Colonic mucosa (tissue), 4 donors: ENCODE measurements at regions not wholly inside any gene's neighbourhood (a gene's known extent, or its start where the extent isn't known, plus 50 kb on each side); places are given as distances from the start of the nearest gene placed in this dataset.

Experiments used
- DNase-seq: peaks from one replicate; pipeline ENCODE4 v3.0.0-alpha.2; 2020
- H3K27ac ChIP-seq: fragments of 200-600 bp; one replicate; pipeline ENCODE4 v1.8.0; 2021
- H3K27me3 ChIP-seq: fragments of 200-600 bp; one replicate; pipeline ENCODE4 v1.8.0; 2021
- H3K36me3 ChIP-seq: fragments of 200-600 bp; one replicate; pipeline ENCODE4 v1.8.0; 2021
- H3K4me1 ChIP-seq: fragments of 200-600 bp; one replicate; pipeline ENCODE4 v1.8.0; 2021; ENCODE audit warnings: mild to moderate bottlenecking
- H3K4me3 ChIP-seq: fragments of 200-600 bp; one replicate; pipeline ENCODE4 v1.8.0; 2021
- H3K9ac ChIP-seq, 2 donors: one replicate each; pipeline ENCODE4 v1.7.0; 2013; ENCODE audit warnings: control low read depth in 2 of 2, low read depth in 2 of 2, low read length in 2 of 2
- H3K9me3 ChIP-seq: fragments of 200-600 bp; one replicate; pipeline ENCODE4 v1.8.0; 2021
- CTCF ChIP-seq: fragments of 200-600 bp; IDR thresholded peaks from one replicate; pipeline ENCODE4 v1.8.0; 2022; ENCODE audit warnings: antibody characterized with exemption, mild to moderate bottlenecking
- intact Hi-C: fragments of 100-400 bp; cut with DNase I; formaldehyde crosslinking; loops from one replicate; pipeline ENCODE4 v1.14.1; 2022
- donor health status: healthy.
- donor health status: DM: no; HTN: no; CAD: no.
- donor health status: DM: no; HTN: no; CAD: no.

GRCh38 chr6:1472643-1473042, 83.3 kb downstream of the FOXF2 start:
- H3K4me3 ChIP-seq, result no peak overlapping the region
- intact Hi-C loops, result no loop called here
- no peaks in the 10 kb centered on the region for H3K4me1 ChIP-seq
- DNase-seq, result no peak
- H3K36me3 ChIP-seq, result no peaks in the 10 kb centered on the region
- no peak for TF ChIP-seq CTCF
- no peak overlapping the region for H3K9ac ChIP-seq
- H3K9me3 ChIP-seq, result no peaks in the 10 kb centered on the region
- H3K27me3 ChIP-seq, result no peaks in the 10 kb centered on the region
- H3K27ac ChIP-seq, result no peak overlapping the region

GRCh38 chr6:1473166-1473565, 83.8 kb downstream of the FOXF2 start:
- intact Hi-C loops, result no loop called here
- TF ChIP-seq CTCF, result no peak
- H3K4me1 ChIP-seq, result no peaks in the 10 kb centered on the region
- no peak overlapping the region for H3K4me3 ChIP-seq
- H3K36me3 ChIP-seq, result no peaks in the 10 kb centered on the region
- no peak overlapping the region for H3K27ac ChIP-seq
- DNase-seq, result no peak
- no peak overlapping the region for H3K9ac ChIP-seq
- H3K9me3 ChIP-seq, result no peaks in the 10 kb centered on the region
- no peaks in the 10 kb centered on the region for H3K27me3 ChIP-seq

GRCh38 chr6:1473598-1473997, 84.2 kb downstream of the FOXF2 start:
- no peak for DNase-seq
- Histone ChIP-seq H3K9me3 (no peaks in the 10 kb centered on the region), H3K36me3 (no peaks in the 10 kb centered on the region), H3K27ac (no peak overlapping the region), H3K27me3 (no peaks in the 10 kb centered on the region), H3K9ac (no peak overlapping the region), H3K4me3 (no peak overlapping the region), H3K4me1 (no peaks in the 10 kb centered on the region)
- TF ChIP-seq CTCF, result no peak
- intact Hi-C loops, result no loop called here

GRCh38 chr6:1474205-1474604, 84.8 kb downstream of the FOXF2 start:
- H3K9ac ChIP-seq, result no peak overlapping the region
- H3K27ac ChIP-seq, result no peak overlapping the region
- no peak for DNase-seq
- no peak for TF ChIP-seq CTCF
- intact Hi-C loops, result no loop called here
- H3K27me3 ChIP-seq, result no peaks in the 10 kb centered on the region
- H3K4me3 ChIP-seq, result no peak overlapping the region
- no peaks in the 10 kb centered on the region for H3K4me1 ChIP-seq
- no peaks in the 10 kb centered on the region for H3K9me3 ChIP-seq
- H3K36me3 ChIP-seq, result no peaks in the 10 kb centered on the region

GRCh38 chr6:1475174-1475573, 85.8 kb downstream of the FOXF2 start:
- no peak overlapping the region for H3K9ac ChIP-seq
- no peak overlapping the region for H3K27ac ChIP-seq
- no peak overlapping the region for H3K4me3 ChIP-seq
- H3K9me3 ChIP-seq, result no peaks in the 10 kb centered on the region
- DNase-seq, result no peak
- no peaks in the 10 kb centered on the region for H3K27me3 ChIP-seq
- no peaks in the 10 kb centered on the region for H3K4me1 ChIP-seq
- no peaks in the 10 kb centered on the region for H3K36me3 ChIP-seq
- TF ChIP-seq CTCF, result no peak
- intact Hi-C loops, result no loop called here
